Gastrocnemius medialis (tissue), 4 donors: ENCODE measurements at regions not wholly inside any gene's neighbourhood (a gene's known extent, or its start where the extent isn't known, plus 50 kb on each side); places are given as distances from the start of the nearest gene placed in this dataset.

ENCODE experiments used
- ATAC-seq, 2 donors: fragments of 150-250 bp; one replicate each; pipeline ENCODE4 v1.9.1; 2016
- DNase-seq, 2 donors: peaks; one replicate each; pipeline ENCODE4 v3.0.0-alpha.2; 2019
- H3K27ac ChIP-seq, 4 donors: fragments of 200-600 bp; sonication (generic); 1 replicate in 1 of 4; 2 replicates in 3 of 4; pipeline ENCODE4 v1.5.1; 2016 to 2018; ENCODE audit warnings: mild to moderate bottlenecking in 2 of 4, moderate library complexity in 1 of 4
- H3K27me3 ChIP-seq, 3 donors: fragments of 200-600 bp; sonication (generic) in 2 of 3; 1 replicate in 1 of 3; 2 replicates in 2 of 3; pipeline versions ENCODE4 v1.5.1 to v1.6.0; 2016 to 2019; ENCODE audit warnings: mild to moderate bottlenecking in 1 of 3, moderate library complexity in 1 of 3
- H3K36me3 ChIP-seq, 2 donors: fragments of 200-600 bp; sonication (generic) in 1 of 2; one replicate each; pipeline ENCODE4 v1.5.1; 2017 to 2018
- H3K4me1 ChIP-seq, 2 donors: fragments of 200-600 bp; sonication (generic) in 1 of 2; one replicate each; pipeline ENCODE4 v1.5.1; 2016 to 2017; ENCODE audit warnings: mild to moderate bottlenecking in 2 of 2
- H3K4me3 ChIP-seq, 4 donors: fragments of 200-600 bp; sonication (generic) in 3 of 4; 1 replicate in 1 of 4; 2 replicates in 3 of 4; pipeline ENCODE4 v1.5.1; 2016 to 2019; ENCODE audit warnings: mild to moderate bottlenecking in 2 of 4
- H3K9me3 ChIP-seq, 3 donors: fragments of 200-600 bp; sonication (generic) in 2 of 3; 1 replicate in 1 of 3; 2 replicates in 2 of 3; pipeline ENCODE4 v1.5.1; 2016 to 2019
- POLR2A ChIP-seq, 2 donors: fragments of 450-650 bp; IDR thresholded peaks; one replicate each; pipeline ENCODE4 v1.6.1; 2017; ENCODE audit warnings: antibody characterized with exemption in 2 of 2, mild to moderate bottlenecking in 2 of 2, moderate library complexity in 2 of 2
- in situ Hi-C, 4 donors: fragments of 200-750 bp; cut with MboI; loops; one replicate each; pipeline versions ENCODE4 v1.15.0 to v1.8.0; 2017; ENCODE audit warnings: low sequenced_read_pairs in 4 of 4
- intact Hi-C: fragments of 100-400 bp; cut with DNase I; formaldehyde crosslinking; loops from one replicate; pipeline ENCODE4 v1.15.1; 2023; ENCODE audit warnings: low total_unique reads
- TF ChIP-seq, protein P1 (sequence below), 5 experiments: fragments of 450-650 bp in 3 of 5; fragments of 200-600 bp in 2 of 5; sonication (generic) in 2 of 5; IDR thresholded peaks in 4 of 5; conservative IDR thresholded peaks in 1 of 5; 1 replicate in 4 of 5; 2 replicates in 1 of 5; pipeline ENCODE4 v1.5.1; 2016 to 2019; ENCODE audit warnings: antibody characterized with exemption in 5 of 5, mild to moderate bottlenecking in 3 of 5, moderate library complexity in 3 of 5

DNA sequence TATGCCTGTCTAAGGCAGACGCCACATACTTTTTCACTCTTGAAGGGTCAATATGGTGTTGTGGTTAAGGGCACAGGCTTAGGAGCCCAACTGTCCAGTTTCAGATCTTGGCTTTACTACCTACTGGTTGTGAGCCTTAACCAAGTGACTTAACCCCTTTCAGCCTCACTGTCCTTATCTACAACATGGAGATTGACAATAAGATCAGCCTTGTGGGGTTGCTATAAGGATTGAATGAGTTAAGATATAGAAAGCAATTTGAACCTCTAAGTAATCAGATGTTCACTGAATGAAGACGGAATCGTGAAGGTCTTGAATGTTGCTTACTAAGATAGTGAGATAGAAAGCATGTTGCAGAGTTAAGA is 121.3 kb upstream of the JUN start:
- H3K36me3 ChIP-seq, result no peaks in the 10 kb centered on the region
- peaks cover 43 to 45% of the 10 kb centered on the region in 2 donors for H3K4me1 ChIP-seq
- H3K27ac ChIP-seq, result peak overlapping the region; percentile 94 to 100 (median 94)
- no peak overlapping the region for H3K4me3 ChIP-seq
- DNase-seq (no peak), ATAC-seq (no peak)
- no peaks in the 10 kb centered on the region for H3K9me3 ChIP-seq
- H3K27me3 ChIP-seq, result no peaks in the 10 kb centered on the region
- intact Hi-C loops (loop anchor here (2.0 kb wide), 1 partner anchor 392 kb away; the partner anchor contains the start of gene FGGY), in situ Hi-C loops (loop anchor here in 3 of 4 donors (10.0 kb wide), 2 partner anchors 120 to 390 kb away; partner anchors contain the start of genes JUN (in 2 of the 3) and FGGY (in 1 of the 3))
- no peak for TF ChIP-seq POLR2A (IDR thresholded peaks at IDR 0.05)

DNA sequence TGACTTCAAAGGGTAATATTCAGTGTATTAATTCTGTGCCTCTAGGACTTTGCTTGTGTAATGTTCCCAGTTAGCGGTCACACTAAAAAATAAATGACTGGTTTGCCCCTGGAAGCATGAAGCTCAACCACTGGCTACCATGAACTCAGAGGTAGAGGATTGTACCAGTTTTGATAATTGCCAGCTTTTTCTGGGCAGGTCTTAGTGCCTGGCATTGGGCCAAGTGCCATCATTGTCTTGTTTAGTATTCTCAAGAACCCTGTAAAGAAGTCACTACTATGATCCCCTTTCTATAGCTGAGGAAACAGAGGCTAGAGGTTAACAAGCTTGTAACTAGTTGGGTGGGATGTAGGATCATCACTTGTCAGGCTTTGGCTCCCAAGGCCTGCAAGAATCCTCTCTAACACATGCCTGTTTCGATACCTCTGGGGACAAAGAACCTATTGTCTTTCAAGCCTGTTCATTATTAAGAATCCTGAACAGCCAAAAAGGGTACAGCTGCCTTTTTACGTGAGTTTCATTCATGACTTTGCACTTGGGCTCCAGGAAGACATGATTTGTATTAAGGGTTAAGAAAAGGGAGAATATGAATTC is 121.9 kb upstream of the JUN start:
- no peaks in the 10 kb centered on the region for H3K36me3 ChIP-seq
- H3K27ac ChIP-seq, result peak overlapping the region; percentile 1 to 100 (median 94)
- ATAC-seq (no peak), DNase-seq (no peak)
- in situ Hi-C loops, result loop anchor here in 3 of 4 donors (10.0 kb wide), 2 partner anchors 121 to 389 kb away; partner anchors contain the start of genes JUN (in 2 of the 3) and FGGY (in 1 of the 3)
- intact Hi-C loops, result loop anchor here (2.0 kb wide), 1 partner anchor 391 kb away; the partner anchor contains the start of gene FGGY
- peaks cover 37 to 39% of the 10 kb centered on the region in 2 donors for H3K4me1 ChIP-seq
- H3K27me3 ChIP-seq, result no peaks in the 10 kb centered on the region
- H3K9me3 ChIP-seq, result no peaks in the 10 kb centered on the region
- TF ChIP-seq, protein P1, sequence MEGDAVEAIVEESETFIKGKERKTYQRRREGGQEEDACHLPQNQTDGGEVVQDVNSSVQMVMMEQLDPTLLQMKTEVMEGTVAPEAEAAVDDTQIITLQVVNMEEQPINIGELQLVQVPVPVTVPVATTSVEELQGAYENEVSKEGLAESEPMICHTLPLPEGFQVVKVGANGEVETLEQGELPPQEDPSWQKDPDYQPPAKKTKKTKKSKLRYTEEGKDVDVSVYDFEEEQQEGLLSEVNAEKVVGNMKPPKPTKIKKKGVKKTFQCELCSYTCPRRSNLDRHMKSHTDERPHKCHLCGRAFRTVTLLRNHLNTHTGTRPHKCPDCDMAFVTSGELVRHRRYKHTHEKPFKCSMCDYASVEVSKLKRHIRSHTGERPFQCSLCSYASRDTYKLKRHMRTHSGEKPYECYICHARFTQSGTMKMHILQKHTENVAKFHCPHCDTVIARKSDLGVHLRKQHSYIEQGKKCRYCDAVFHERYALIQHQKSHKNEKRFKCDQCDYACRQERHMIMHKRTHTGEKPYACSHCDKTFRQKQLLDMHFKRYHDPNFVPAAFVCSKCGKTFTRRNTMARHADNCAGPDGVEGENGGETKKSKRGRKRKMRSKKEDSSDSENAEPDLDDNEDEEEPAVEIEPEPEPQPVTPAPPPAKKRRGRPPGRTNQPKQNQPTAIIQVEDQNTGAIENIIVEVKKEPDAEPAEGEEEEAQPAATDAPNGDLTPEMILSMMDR (IDR thresholded peaks at IDR 0.05 in 4 of 5, conservative IDR thresholded peaks at IDR 0.05 in 1 of 5), result no peak
- TF ChIP-seq POLR2A (IDR thresholded peaks at IDR 0.05), result no peak
- no peak overlapping the region for H3K4me3 ChIP-seq

DNA sequence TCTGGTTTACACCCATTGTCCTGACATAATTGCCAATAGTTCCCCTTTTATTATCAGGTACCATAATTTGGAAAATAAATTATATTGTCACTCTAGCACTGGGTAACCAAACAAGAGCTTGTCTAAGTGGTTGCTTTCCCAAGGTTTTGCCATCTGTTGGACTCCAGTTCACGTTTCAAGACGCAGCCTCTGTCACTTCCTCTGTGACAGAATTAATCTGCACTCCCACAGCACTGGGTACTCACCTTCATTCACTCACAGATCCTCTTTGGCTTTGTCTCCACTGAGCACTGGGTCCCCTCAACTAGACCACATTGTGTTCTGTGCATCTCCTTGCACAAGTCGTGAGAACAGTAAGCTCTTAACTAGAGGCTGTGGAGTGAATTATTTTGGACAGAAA is 123.6 kb upstream of the JUN start:
- Histone ChIP-seq H3K4me3 (no peak overlapping the region), H3K27ac (peak overlapping the region; percentile 48 to 68 (median 56)), H3K36me3 (no peaks in the 10 kb centered on the region), H3K9me3 (no peaks in the 10 kb centered on the region), H3K4me1 (peaks cover 22% of the 10 kb centered on the region in 2 donors), H3K27me3 (no peaks in the 10 kb centered on the region)
- no peak for ATAC-seq
- intact Hi-C loops, result no loop called here
- TF ChIP-seq POLR2A (IDR thresholded peaks at IDR 0.05), result no peak
- TF ChIP-seq, protein P1 (IDR thresholded peaks at IDR 0.05 in 4 of 5, conservative IDR thresholded peaks at IDR 0.05 in 1 of 5), result no peak
- in situ Hi-C loops, result loop anchor here in 3 of 4 donors (10.0 kb wide), 2 partner anchors 123 to 387 kb away; partner anchors contain the start of genes JUN (in 2 of the 3) and FGGY (in 1 of the 3)
- DNase-seq, result no peak

DNA sequence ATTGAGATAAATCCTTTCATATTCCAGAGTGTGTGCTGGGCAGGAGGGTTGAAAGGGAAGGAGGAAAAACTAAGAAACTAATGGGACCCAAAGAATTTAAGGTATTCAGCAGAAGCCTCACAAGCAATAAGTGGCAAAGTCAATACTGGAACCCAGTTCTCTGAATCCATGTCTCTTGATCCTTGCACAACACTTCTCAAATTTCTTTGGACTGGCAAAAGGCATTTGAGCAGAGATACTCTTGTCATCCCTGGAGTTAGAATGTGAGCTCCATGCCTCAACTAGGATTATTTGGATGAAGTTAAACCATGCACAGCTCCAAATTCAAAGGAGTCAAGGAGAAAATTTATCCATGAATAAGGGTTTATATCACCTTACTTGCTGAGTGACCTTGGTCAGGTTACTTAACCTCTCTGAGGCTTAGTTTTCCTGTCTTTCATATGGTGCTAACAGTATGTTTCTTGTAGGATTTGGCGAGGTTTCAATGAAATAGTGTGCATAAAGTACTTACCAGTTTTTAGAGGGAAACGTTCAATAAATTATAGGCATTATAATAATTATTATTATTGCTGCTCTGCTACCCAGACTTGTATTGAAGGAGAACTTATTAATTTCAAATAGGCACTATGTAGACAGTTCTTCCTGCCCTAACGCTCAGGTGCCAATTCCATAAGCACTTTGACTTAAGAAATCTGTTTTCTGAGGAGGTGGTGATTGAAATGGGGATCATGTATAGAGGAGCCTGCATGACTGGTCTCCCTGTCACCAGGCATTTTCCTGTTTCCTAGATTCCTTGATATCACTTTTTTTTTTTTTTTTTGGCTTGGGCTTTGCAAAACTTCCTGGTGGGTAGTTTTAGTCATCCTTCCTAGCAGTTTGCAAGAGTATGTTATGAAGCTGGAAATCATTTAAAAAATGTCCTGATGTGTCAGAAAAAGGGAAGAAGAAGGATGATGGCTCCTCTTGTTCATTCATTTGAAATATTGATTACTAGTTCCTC is 125.0 kb upstream of the JUN start:
- peaks cover 12 to 14% of the 10 kb centered on the region in 2 donors for H3K4me1 ChIP-seq
- intact Hi-C loops, result no loop called here
- peak overlapping the region; percentile 48 to 68 (median 56) for H3K27ac ChIP-seq
- no peak for DNase-seq
- H3K4me3 ChIP-seq, result no peak overlapping the region
- TF ChIP-seq POLR2A (IDR thresholded peaks at IDR 0.05), result no peak
- TF ChIP-seq, protein P1 (IDR thresholded peaks at IDR 0.05 in 4 of 5, conservative IDR thresholded peaks at IDR 0.05 in 1 of 5), result no peak
- H3K27me3 ChIP-seq, result no peaks in the 10 kb centered on the region
- H3K36me3 ChIP-seq, result no peaks in the 10 kb centered on the region
- in situ Hi-C loops, result loop anchor here in 3 of 4 donors (10.0 kb wide), 2 partner anchors 124 to 386 kb away; partner anchors contain the start of genes JUN (in 2 of the 3) and FGGY (in 1 of the 3)
- peak; percentile 15 to 38 for ATAC-seq
- H3K9me3 ChIP-seq, result no peaks in the 10 kb centered on the region
